GM18858 (cell line): ENCODE measurements at regions not wholly inside any gene's neighbourhood (a gene's known extent, or its start where the extent isn't known, plus 50 kb on each side); places are given as distances from the start of the nearest gene placed in this dataset.

Experiments used
- ATAC-seq: cut with Tn5 transposase; IDR thresholded peaks from one replicate; pipeline ENCODE4 v1.9.1; 2021; ENCODE audit not compliant: unreplicated experiment

DNA sequence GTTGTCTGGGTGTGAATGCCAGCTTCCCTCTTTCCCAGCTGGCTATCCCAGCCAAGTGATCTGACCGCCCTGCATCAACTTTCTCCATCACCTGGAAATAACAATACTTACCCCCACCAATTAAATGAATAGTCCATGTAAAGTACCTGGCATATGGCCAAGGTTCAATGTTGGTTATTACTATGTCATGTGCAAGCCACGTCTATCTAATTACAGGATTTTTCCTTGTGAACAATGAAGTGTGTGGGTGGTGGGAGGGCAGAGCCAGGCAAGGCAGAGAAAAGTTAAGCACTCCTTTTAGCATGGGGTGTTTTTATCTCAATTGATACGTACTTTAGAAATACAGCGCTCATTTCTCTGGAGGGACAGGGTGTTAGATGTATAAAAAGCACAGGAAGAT is 121.1 kb downstream of the NHLRC3 start:
- ATAC-seq: no peak

DNA sequence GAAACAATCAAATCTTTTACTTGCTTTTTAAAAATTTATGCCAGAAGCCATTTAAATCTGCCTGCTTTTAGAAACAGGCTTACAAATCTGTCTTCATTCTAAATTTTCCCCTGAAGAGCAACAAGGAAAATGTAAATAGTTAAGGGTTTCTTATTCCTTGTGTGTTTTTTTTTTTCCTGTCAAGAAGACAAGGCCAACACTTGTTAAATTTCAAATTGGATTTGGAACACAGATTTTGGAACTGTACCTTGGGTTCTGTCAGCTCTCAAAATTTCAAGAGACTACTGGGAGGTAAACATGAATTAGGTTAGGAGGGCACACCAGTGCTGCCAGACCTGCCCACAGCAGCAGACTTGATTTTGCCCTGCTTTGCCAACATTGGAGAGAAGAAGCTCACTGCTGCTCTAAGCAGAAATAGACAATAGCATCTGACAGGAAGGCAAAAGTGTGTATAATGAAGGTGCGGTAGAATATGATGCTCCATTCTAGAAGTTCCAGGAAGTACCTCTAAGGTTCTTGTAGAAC is 121.7 kb downstream of the NHLRC3 start:
- no peak for ATAC-seq

DNA sequence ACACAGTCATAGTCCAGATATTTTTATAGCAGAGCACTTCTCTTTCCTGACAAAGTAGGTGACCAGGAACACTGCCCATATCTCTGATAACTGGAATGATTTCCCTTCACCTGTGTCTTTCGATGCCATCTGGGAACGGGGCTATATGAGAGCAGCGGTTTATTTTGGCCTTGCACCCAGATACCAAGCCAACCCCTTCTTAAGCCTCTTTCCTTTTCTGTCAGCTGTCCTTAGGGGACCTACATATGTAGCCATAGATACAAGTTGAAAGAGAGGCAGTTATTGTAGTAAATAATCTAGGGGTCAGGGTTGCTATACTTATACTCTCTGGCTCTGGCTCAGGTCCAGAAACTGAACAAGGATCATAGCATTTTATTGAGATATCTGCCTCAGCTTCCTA is 128.8 kb downstream of the NHLRC3 start:
- ATAC-seq: no peak

DNA sequence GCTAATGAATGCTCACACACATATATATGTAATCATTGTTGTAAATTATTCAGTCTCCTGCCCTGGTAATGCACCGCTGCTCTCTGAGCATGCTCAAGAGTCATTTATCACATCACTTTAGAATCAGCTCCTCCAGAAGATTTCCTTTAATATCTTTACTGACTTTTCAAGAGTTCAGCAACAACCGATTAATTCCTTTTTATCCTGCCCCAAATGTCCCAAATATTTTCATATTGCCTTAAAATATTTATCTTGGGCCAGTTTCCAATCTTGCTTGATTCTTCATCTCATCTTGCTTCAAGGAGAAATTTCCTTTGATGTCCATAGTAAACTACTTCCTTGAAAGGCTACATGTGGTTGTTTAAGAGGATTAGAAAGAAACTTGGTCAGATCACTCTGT is 132.5 kb downstream of the NHLRC3 start:
- no peak for ATAC-seq

DNA sequence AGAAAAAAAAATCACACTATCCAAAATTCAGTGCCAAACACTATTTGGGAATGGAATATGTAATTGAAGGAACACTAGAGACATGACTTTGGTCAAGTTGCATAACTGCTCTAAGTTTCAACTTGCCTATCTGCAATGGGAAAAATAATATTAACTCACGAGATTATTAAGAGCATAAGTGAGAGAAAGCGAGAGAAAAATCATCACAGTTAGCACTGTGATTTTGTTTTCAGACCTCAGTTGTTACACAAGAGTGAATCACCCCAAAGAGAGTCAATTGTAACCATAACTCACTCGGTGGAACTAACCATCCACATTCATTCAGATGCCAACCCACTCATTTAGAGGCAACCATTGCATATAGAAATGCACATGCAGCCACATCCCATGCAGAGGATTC is 147.1 kb downstream of the NHLRC3 start:
- ATAC-seq: no peak

DNA sequence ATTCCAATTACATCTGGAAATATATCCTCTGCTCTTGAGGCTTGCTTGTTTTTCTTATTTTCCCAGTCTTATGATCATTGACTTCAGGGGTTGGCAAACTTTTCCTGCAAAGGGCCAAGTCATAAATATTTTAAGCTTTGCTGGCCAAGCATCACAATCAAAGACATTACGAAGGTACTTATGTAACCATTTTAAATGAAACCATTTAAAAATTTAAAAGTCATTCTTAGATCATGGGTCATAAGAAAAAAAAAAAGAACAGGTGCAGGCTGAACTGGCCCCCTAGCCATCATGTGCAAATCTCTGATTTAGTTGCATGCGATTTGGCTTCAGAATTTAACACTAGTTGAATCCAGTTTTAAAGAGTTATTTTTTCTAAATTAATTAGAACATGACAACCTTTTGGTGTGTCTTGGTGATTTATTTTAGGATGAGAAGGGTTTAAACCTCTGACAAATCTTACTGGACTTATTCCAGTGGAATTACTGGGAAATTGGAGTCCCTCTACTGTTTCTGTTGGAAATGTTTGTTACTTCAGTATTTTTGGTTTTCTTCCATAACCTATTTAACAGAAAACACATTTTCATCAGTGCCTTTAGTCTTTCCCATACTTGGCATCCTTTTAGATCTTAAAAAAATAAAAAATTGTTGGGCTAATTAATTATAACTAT is 148.1 kb downstream of the NHLRC3 start:
- no peak for ATAC-seq

DNA sequence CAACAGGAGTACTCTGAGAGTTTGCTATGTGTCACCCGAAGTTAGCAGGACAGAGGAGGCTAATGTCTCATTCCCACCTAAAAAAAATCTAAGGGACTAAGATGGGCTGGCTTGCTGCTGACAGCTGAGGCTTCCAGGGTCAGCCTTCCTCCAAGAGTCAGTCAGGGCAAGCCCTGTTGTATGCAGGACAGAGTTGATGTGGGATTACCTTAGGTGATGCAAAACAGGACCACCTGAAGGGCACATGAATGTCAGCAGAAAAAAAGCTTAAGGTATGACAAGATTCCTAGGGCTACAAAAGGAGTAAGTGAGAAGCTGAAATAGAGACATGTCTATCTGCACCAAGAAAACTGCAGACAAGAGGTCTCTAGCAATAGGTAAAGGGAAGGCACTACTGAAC is 151.5 kb downstream of the NHLRC3 start:
- ATAC-seq: no peak

DNA sequence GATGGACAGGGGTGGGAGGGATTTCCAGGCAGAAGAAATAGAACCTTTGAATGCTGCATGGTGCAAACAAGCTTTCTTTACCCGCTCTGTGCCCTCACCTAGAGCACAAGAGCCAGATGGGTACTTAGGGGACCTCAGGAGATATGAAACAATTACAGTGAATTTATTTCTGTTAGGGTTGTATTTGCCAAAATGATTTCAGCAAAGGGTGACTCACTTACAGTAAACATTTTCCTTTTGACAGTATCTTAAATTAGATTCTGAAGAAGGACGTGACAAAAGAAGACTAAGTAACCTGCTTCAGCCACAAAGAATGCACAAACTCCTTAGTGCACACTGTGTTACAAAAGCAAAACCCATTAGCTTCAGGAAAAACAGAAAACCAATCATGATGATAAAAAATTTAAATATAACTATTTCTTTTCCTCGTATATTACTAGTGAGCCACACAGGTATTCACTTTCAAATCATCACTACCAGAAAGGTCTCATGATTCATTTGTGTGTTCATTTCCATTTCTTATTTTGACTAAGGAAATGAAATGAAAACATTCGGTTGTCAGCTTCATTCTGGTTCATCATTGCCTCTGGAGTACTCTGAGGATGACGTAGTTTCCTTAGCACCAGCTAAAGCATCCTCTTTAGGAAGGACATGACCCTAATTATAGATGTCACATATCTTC is 158.8 kb downstream of the NHLRC3 start:
- peak; percentile 75 for ATAC-seq

DNA sequence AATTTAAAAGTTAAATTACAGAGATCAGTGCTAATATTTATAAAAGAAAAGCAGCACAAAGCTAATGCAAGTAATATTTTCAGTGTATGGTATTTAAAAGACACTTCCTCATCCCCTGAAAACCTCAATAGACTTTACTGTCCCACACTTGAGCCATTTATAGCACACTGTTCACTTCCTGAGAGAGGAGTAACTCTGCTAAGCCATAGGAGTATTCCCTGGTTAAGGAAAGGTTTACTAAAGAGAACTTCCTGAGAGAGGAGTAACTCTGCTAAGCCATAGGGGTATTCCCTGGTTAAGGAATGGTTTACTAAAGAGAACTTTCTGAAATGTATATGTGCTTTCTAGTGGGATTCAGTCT is 159.4 kb downstream of the NHLRC3 start:
- ATAC-seq: peak; percentile 20

DNA sequence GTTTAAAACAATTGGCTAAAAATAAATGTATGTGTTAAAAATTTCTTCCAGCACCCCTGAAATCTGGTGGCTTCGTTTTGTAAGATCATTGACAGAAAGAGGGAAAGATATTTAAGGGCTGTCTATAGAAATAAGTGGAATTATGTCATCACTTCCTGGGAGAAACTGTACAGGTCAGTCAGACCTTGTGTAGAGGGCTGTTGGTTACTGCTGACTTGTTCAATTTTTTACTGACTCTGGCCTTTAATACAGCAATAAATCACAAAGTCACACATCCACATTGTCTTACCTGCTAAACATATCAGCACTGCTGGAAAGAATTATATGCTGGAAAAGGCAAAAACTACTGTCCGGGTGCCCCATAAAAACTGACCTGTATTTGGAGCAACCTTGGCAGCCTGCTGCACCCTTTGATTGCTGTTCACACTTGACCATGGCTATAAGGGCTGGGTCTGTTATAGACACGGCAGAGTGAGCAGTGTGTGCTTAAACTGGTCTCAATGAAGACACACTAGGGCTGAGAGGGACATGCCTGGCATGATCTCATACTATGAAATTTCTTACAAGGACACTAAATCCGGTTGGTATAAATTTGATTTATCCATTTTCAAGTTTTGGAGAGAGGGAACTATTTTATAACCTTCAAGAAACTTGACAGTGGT is 162.1 kb downstream of the NHLRC3 start:
- no peak for ATAC-seq

DNA sequence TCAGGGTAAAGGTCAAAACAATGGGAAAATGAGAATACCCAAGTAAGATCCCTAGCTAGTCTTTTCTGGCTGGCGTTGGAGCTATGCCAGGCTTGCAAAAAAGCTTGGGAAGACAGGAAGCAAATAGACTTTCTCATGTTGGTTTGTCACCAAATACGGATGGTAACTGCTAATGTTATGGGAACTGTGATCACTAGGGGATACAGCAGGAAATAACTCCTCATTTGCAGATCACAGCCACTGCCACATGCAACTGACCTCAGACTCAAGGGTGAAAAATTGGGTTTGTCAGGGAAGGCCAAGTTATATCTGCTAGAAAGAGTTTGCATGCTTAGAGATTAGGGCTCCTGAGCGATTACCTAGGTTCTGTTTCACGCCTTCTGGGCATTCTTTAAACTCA is 162.9 kb downstream of the NHLRC3 start:
- ATAC-seq: no peak

DNA sequence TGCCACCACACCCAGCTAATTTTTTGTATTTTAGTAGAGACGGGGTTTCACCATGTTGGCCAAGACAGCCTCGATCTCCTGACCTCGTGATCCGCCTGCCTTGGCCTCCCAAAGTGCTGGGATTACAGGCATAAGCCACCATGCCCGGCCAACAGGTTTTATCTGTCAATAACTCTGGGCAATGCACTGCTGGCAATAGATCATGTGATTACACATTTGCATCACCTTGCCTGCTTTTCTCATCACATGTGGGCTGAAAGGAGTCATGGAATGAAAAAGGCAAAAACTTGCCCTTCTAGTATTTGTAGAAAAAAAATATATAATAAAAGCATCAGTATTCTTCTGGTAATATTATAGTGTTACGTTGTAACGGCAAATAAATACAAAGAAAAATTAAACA is 164.5 kb downstream of the NHLRC3 start:
- no peak for ATAC-seq

DNA sequence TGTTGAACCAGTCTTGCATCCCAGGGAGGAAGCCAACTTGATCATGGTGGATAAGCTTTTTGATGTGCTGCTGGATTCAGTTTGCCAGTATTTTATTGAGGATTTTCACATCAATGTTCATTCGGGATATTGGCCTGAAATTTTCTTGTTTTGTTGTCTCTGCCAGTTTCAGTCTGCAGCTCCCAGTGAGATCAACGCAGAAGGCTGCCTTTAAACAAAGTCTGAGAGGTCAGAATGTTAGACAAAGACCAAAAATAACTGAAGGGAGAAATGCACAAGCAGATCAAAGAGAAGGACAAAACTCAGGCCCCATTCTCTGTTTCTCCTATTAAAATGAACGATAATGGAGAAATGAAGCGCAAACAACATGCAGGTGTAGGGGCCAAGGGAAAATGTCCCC is 170.4 kb downstream of the NHLRC3 start:
- no peak for ATAC-seq

DNA sequence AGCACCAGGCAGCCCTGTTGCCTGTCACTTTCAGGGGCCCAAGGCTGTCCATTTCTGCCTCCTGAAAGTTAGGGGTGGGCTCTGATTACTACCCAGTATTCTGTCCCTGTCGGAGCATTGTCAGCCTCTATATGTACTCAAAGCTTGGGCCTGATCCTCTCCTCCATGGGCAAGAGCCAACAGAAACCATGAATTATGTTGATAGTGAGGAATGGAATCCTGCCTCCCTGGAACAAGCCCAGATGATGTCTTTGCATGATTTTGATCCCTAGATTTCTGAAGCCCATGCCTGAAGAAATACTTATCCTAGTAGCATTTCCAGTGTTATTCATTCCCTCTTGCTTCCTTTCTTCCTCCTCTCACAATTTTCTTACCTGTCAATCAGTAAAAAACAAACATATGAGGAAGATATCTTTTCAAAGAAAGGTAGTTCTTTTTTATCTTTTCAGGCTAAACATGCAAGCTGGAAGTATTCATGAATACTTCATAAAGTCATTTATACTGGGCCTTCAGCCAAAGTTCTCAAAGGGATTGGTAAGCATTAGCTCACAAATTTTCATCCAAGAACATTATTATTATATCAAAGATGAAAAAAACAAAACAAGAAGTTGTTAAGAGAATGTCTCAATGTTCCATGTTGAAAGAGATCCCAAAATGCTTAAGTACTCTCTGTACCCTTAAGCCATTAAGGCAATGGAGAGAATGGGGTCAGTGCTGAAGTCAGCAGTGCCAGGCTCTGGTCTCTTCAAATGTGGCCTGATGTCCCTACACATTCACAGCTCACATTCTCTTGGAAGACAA is 171.7 kb downstream of the NHLRC3 start:
- ATAC-seq: no peak

DNA sequence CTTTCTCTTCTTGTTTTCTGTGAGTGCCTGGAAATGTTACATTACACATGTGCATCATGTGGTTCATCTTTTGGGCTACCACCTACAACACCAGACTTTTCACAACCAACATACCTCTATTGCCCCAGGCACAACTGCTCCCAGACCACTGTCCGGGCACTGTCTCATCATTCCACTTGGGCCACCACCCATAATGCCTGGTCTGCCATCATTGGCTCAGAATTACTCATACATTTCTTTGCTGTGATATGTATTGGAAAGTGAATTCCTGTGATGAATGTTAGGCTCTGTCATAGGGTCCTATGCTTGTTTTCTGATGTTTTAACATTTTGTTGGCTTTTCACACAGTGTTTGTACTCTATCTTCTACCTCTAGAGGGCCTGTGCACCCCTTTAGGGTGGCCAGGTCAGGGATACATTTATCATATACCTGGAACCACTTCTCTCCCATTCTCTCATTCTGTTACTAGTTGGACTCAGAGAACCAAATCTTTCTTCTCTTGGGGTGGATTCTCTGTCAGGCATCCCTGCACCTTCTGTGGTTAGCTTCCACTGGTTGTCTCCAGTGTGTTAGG is 172.8 kb downstream of the NHLRC3 start:
- ATAC-seq: no peak

DNA sequence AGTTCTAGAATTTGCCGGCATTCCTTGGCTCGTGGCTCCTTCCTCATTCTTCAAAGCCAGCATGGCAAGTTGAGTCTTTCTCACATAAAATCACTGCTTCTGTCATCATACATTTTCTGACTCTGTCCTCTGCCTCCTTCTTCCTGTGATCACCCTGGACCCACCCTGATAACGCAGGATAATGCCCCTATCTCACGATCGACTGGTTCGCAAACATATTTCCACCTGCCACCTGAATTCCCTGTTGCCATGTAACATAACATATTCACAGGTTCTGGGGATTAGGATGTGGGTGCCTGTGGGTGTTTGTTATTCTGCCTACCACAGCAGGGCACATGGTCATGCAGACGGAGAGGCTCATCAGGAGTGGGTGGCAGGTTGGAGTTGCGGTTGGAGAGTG is 177.7 kb downstream of the NHLRC3 start:
- no peak for ATAC-seq

DNA sequence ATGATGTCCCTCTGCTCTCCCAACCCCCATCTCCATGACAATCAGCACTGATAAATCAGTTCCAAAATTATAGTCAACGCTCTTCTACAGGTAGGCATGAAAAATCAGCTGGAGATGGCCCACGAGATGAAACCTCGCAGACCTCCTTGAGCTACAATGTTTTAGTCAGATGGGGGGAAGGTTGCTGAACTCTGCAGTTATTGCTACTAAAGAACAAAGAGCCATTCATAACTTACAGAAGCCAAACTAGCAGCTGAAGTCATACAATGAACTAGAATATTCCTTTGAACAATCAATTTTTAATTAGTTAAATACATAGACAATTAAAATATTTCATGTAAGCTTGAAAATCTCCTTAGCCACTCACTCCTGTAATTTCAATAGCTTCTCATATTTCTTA is 179.2 kb downstream of the NHLRC3 start:
- no peak for ATAC-seq

DNA sequence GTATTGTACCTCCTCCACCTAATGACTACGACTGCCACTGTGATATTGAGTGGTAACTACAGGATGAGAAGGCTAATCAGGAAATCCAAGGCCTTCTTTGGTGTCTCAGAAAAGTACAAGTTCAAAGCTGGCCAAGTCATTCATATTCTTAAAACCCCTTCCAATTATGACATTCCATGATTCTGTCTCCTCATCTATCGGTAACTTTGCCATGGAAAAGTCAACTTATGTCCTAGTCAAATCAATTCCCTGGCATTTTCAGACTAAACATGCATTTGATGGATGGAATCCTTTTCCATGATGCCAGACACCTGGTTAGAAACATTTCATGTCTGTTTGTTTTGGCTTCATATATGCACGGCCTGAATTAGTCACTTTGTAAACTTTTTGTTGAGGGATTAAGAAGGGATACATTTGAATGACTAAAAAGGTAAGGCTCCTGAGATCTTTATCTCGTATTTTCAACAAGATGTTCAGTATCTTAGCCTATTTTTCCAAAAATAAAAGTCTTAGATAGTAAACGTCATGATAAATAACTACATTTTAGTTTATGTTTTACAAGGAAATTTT is 186.5 kb downstream of the NHLRC3 start:
- no peak for ATAC-seq

DNA sequence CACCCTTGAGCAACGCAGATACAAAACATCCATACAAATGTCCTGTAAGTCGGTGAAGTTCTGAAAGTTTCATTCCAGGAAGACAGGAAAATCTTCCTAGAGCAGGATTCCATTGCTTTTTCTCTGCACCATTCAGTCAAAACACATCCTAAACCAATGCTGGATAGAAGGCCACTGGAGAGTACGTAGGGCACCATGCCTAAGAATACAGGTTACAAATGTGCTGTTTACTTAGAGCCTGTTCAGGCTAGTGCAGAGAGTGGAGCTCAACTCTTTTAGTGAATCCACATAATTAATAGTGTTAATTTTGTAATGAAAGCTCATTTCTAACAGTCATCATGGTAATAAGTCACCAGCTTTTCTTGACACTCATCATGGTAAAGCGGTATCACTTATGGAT is 187.6 kb downstream of the NHLRC3 start:
- ATAC-seq: no peak

DNA sequence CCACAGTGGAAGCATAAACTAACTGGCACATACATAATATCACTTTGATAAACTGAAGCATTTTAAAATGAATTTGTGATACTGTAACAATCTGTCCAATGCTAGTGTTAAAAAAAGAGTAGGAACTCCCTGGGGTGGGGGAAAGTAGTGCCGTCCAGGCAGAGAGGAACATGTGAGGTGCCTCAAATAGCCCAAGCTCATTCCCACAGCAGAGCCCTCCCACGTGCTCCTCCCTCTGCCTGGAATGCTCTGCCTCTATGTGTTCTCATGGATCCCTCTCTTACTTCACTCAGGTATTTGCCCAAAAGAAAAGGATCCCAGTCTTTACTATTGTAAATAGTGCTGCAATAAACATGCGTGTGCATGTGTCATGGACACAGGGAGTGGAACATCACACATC is 188.1 kb downstream of the NHLRC3 start:
- no peak for ATAC-seq
